ENCODE measurements at regions not wholly inside any gene's neighbourhood (a gene's known extent, or its start where the extent isn't known, plus 50 kb on each side); places are given as distances from the start of the nearest gene placed in this dataset.

- no peak for DNase-seq (ENCODE audit: extremely low read depth in 1 of 2, low read depth in 1 of 2)
These were observed 116.1 kb upstream of the GALNT2 start for GRCh38 chr1:229950908-229951307.

DNA sequence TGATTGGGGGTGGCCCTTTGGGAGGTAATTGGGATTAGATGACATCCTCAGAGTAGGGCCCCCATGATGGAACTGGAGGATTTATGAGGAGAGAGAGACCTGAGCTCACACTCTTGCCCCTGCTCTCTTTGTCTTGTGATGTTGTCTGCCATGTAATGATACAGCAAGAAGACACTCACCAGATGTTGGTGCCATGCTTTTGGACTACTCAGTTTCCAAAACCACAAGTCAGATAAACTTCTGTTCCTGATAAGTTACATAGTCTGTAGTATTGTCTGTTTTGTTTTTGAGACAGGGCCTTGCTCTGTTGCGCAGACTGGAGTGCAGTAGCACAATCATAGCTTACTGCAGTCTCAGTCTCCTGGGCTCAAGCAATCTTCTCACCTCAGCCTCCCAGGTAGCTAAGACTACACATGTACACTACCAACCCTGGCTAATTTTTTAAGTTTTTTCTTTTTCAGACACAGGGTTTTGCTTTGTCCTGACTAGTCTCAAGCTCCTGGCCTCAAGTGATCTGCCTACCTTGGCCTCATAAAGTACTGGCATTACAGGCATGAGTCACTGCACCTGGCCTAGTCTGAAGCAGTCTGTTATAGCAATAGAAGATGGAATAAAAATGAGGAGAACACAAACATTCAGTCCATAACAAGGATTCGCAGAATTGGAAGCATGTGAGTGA lies 115.0 kb upstream of the GALNT2 start:
- no peak for DNase-seq (ENCODE audit: extremely low read depth in 1 of 2, low read depth in 1 of 2)

DNA sequence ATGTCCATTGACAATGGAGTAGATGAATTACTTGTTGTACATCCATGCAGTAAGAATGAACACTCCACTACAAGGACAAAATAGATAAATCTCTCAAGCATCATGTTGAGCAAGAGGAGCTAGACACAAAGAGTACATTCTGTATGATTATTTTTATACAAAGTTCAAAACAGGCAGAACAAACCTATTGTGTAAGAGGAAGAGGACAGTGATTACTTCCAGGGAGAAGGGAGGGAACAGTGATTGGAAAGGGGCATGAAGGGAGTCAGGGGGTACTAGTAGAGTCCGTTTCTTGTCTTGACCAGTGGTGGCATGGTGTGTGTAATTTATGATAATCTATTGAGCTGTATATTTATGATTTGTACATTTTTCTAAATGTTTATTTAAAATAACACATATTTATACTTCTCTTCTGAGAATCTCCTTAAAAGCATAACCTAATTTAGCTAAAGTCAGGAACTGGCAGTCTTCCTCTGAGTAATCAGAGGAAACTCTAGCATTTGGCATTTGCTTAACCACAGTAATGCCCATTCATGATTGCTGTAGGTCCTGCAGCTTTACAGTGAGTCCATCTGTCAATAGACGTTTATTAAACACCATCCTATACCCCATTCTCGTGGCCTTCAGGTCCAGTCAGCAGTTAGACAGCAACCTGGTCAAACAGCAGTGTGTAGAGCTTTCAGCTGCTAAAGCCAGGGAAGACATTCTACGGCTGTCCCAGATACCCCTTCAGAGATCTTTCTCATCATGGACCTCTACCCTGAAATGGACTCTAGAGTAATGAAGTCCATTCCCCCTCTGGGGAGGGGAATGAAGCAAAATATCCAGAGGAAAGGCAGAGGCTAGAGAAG lies 114.1 kb upstream of the GALNT2 start:
- no peak for DNase-seq (ENCODE audit: extremely low read depth in 1 of 2, low read depth in 1 of 2)

DNA sequence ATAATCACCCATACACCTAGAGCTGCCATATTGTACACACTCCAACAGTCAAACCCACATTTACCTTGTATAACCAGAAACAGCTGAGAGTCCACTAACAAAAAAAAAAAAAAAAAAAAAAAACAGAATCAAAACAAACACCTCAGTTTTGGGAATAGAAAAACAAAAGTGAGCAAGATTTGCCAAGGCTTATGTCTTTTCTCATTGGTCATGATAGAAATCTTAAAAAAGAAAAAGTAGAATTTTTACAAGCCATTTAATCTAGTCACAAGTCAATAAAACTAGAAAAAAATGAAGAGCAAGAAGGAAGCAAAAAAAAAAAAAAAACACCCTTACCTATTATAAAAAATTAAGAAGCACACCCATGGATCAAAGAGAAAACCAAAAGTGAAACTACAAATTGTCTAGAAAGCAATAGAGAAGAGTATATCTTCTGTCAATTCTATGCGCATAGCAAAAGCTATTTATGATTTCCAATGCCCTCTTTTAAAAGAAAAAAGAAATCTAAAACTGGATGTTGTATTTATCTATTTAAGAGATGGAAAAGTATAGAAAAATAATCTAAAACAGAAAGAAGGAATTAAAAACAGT lies 113.2 kb upstream of the GALNT2 start:
- DNase-seq (ENCODE audit: extremely low read depth in 1 of 2, low read depth in 1 of 2): no peak

GRCh38 chr1:229964281-229964680 lies 102.8 kb upstream of the GALNT2 start:
- DNase-seq (ENCODE audit: extremely low read depth in 1 of 2, low read depth in 1 of 2): no peak

DNA sequence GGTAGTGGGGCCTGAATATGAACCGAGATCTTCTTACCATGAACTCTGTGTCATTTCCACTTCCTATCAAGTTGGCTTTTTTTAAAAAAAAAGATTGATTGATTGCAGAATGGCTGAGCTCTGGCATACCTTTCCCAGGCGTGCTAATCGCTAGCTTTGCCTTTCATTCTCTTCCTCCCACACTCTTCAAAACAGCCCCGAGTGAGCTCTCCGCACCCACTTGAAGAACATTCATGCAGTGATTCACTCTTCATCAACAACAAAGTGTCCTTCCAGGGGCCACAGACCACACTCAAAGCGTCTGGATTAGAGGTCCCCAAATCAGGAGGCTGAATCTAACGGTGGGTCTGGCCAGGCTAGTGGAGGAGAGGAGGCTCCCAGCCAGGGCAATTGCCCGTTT lies 96.3 kb upstream of the GALNT2 start:
- DNase-seq (ENCODE audit: extremely low read depth in 1 of 2, low read depth in 1 of 2): no peak

- DNase-seq (ENCODE audit: extremely low read depth in 1 of 2, low read depth in 1 of 2): no peak
These were observed 95.9 kb upstream of the GALNT2 start for GRCh38 chr1:229971141-229971540.

GRCh38 chr1:229972600-229973296 lies 94.3 kb upstream of the GALNT2 start:
- DNase-seq (ENCODE audit: extremely low read depth in 1 of 2, low read depth in 1 of 2): no peak

DNA sequence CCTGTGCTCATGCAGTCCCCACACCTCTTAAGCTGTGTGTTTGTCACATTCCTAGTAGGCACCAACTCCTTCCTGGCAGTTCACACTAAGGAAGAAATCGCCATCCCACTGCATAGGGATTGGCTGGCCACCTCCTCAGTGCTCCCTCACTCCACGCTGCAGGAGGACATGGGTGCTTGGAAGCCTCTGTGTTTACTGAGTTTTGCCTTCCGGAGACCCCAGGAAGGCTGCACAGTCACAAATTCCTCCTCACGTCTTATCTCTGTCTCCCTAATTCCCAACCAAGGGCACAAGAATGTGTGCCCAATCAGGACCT lies 93.8 kb upstream of the GALNT2 start:
- DNase-seq (ENCODE audit: extremely low read depth in 1 of 2, low read depth in 1 of 2): no peak

DNA sequence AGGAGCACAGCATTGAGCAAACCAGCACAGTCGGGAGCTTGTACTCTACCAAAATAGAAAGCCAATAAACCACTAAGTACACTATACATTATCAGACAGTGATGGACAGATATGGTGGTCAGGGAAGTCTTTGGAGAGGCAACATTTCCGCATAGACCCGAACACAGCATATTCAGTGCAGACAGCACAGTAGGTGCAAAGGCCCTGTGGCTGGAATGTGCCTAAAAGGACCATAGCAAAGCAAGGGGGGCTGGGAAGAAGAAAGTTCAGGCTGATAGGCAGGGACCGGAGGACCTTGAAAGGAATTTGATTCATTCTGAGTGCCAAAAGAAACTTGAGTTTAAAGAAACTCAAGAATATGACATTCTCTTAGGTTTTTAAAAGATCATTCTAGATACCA lies 92.0 kb upstream of the GALNT2 start:
- DNase-seq (ENCODE audit: extremely low read depth in 1 of 2, low read depth in 1 of 2): no peak

- DNase-seq (ENCODE audit: extremely low read depth in 1 of 2, low read depth in 1 of 2): no peak
These were observed 87.0 kb upstream of the GALNT2 start for GRCh38 chr1:229980009-229980408.

DNA sequence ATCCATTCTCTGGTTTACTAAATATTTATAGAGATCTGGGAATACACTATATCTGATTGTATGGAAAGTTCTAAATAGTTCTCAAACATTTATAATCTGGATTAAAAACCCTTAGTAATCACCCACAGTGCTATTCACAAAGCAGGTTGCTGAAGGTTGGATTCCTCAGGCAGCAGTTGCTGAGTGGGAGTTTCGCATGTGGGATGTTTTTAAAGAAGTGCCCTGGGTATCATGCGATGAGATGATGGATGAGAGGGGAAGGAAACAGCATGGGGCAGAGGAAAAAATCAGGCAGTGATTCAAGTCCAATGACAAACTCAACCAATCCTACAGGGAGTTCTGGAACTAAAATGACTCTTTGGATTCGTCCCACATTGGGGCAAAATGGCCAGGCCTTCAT lies 85.3 kb upstream of the GALNT2 start:
- DNase-seq (ENCODE audit: extremely low read depth in 1 of 2, low read depth in 1 of 2): no peak

- no peak for DNase-seq (ENCODE audit: extremely low read depth in 1 of 2, low read depth in 1 of 2)
These were observed 82.6 kb upstream of the GALNT2 start for GRCh38 chr1:229984310-229984991.

DNA sequence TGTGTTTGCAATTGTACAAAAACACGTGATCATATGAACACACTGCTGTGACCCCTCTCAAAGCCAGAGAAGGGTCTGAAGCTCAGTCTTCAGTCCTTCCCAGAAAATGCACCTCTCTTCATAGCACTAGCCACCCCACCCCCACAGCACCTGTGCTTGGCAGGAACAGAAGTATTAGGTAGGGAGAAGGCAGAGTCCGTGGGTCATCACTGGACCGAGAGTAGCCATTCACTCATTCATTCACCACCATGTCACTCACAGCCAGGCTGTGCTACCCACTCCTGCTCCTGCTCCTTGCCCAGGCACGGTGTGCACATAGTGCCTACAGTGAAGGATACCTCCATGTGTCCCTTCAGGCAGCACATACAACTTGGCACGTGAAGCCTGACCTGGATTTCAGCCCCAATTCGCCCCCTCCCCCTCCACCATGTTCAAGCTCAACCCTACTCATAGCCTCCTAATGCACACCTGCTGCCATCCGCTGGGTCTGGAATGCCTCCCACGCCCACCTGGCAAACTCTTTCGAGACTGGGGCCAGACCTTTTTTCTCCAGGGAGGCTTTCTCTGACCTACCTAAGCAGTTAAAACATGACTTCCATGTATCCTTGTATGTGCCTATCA lies 81.9 kb upstream of the GALNT2 start:
- DNase-seq (ENCODE audit: extremely low read depth in 1 of 2, low read depth in 1 of 2): no peak

DNA sequence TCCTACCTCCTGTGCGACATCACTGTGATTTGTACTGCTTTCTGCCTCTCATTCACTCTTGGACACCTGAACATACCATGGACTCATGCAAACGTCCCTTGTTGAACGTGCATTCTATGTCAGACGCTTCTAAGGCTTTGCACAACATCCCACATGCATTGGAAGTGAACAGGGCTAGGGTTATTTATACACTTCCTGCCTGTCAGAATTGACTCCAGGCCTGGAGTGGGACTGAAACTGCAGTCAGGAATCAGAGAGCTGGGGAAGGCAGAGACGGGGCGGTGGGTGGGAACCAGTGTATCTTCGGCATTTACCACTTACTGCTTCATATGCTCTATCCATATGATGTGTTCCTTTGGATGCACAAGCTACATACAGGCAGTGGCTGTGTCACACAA lies 81.4 kb upstream of the GALNT2 start:
- DNase-seq (ENCODE audit: extremely low read depth in 1 of 2, low read depth in 1 of 2): no peak

- DNase-seq (ENCODE audit: extremely low read depth in 1 of 2, low read depth in 1 of 2): no peak
These were observed 80.2 kb upstream of the GALNT2 start for GRCh38 chr1:229986737-229987337.

DNA sequence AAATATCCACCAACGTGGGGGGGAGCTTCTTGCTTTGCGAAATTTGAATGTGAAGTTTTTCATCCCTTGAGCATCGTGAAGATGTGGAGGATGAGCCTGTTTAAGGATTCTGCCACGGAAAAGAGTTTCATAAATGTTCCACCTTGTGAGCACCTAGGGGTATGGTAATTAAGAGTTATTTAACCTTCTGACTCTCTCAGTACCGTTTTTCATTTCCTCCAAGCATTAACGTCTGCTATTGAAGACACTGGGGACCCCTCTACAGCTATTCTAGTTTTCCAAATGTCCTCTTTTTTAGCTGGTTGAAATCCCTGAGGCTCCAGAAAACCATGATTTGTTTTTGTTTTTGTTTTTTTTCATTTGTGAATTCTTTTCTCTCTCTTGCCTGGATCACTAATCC lies 79.1 kb upstream of the GALNT2 start:
- DNase-seq (ENCODE audit: extremely low read depth in 1 of 2, low read depth in 1 of 2): no peak

DNA sequence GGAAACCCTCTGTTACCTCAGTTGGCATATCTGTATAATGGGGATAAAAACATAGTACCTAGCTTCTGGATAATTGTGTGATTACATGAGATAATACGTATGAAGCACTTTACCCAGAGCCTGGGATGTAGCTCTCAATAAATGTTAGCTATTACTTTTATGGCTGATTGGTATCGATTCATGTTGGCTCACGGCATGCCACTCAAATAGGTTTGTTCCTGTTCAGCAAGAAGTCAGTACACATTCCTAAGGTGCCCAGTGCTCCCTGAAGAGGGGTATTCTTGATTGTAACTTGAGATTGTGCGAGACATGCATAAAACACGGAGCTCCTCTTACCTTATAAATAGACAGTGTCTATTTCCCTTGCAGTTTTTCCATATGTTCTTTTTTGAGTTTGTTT lies 78.5 kb upstream of the GALNT2 start:
- no peak for DNase-seq (ENCODE audit: extremely low read depth in 1 of 2, low read depth in 1 of 2)

DNA sequence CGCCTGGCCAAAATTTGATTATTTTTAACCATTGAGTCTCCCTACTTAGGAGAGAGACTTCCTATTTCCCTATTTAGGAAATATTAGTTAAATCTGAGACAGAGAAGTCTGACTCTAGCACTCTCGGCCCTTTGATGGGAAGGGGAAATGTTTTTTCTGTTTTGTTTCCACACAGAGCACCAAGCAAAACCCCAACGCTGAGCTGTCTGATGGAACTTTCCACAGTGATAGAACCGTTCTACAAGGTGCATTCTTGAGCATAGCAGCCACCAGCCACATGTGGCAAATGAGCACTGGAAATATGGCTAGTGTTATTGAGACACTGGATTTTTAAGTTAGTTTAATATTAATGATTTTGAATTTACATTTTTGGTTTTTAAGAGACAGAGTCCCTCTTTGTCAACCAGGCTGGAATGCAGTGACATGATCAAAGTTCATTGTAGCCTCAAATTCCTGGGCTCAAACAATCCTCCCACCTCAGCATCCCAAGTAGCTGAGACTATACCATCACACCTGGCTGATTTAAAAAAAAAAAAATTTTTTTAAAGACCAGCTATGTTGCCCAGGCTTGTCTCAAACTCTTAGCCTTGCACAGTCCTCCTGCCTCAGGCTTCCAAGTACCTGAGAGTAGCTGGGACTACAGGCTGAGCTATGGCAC lies 77.3 kb upstream of the GALNT2 start:
- DNase-seq (ENCODE audit: extremely low read depth in 1 of 2, low read depth in 1 of 2): no peak

GRCh38 chr1:229990326-229990725 lies 76.7 kb upstream of the GALNT2 start:
- DNase-seq (ENCODE audit: extremely low read depth in 1 of 2, low read depth in 1 of 2): no peak

Measured in activated CD8-positive, alpha-beta memory T cell treated with anti-CD3 and anti-CD28 coated beads for 1 hour (primary cell).